ENCODE measurements at regions not wholly inside any gene's neighbourhood (a gene's known extent, or its start where the extent isn't known, plus 50 kb on each side); places are given as distances from the start of the nearest gene placed in this dataset.
"Not testable (repeated sequence)": the region's sequence is repeated elsewhere in the genome, so short reads cannot be mapped to it uniquely, and the experiment has no call there.

- TF ChIP-seq POLR2A (IDR thresholded peaks at IDR 0.05) (no peak), CTCF (IDR thresholded peaks at IDR 0.05) (no peak)
- Histone ChIP-seq H3K27ac (no peak overlapping the region), H3K27me3 (no peaks in the 10 kb centered on the region), H3K4me1 (no peaks in the 10 kb centered on the region), H3K4me3 (no peak overlapping the region), H3K36me3 (no peaks in the 10 kb centered on the region), H3K9me3 (no peaks in the 10 kb centered on the region)
- DNase-seq (no peak), ATAC-seq (peak in 1 of 4 donors; percentile 45)
- 33% methylated on average over 1 of the region's 1 CpG for WGBS (ENCODE audit: insufficient coverage, low coverage, low lambda C conversion rate, missing lambda C conversion rate)
- intact Hi-C loops (cut with DNase I), result no loop called here
Measured at GRCh38 chr12:126982707-126983106, 1284.3 kb upstream of the TMEM132C start.

DNA sequence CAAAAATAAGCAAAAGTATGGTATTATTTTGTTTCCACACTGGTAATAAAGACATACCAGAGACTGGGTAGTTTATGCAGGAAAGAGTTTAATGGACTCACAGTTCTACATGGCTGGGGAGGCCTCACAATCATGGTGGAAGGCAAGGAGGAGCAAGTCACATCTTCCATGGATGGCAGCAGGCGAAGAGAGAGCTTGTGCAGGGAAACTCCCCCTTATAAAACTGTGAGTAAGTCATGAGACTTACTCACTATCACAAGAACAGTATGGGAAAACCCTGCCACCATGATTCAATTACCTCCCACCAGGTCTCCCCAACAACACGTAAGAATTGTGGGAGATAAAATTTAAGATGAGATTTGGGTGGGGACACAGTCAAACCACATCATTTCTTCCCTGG, 1283.2 kb upstream of the TMEM132C start:
- ATAC-seq; intact Hi-C loops (cut with DNase I); H3K27me3 ChIP-seq; H3K4me3 ChIP-seq; DNase-seq; H3K27ac ChIP-seq; H3K4me1 ChIP-seq; H3K36me3 ChIP-seq; H3K9me3 ChIP-seq: not testable (repeated sequence)
- WGBS (ENCODE audit: insufficient coverage, low coverage, low lambda C conversion rate, missing lambda C conversion rate), result 80% methylated on average over 2 of the region's 2 CpGs

GRCh38 chr12:126985663-126986062, 1281.3 kb upstream of the TMEM132C start:
- not testable (repeated sequence) for ATAC-seq

GRCh38 chr12:126989532-126989931, 1277.4 kb upstream of the TMEM132C start:
- DNase-seq (no peak), ATAC-seq (no peak)
- Histone ChIP-seq H3K9me3 (no peaks in the 10 kb centered on the region), H3K36me3 (no peaks in the 10 kb centered on the region), H3K27ac (no peak overlapping the region), H3K27me3 (no peaks in the 10 kb centered on the region), H3K4me3 (no peak overlapping the region), H3K4me1 (no peaks in the 10 kb centered on the region)
- TF ChIP-seq CTCF (IDR thresholded peaks at IDR 0.05) (no peak), POLR2A (IDR thresholded peaks at IDR 0.05) (no peak)
- intact Hi-C loops (cut with DNase I), result no loop called here
- 20% methylated on average over 2 of the region's 2 CpGs for WGBS (ENCODE audit: insufficient coverage, low coverage, low lambda C conversion rate, missing lambda C conversion rate)

More at GRCh38 chr12:126985663-126986062, 1281.3 kb upstream of the TMEM132C start:
- H3K4me3 ChIP-seq; H3K27me3 ChIP-seq; H3K4me1 ChIP-seq; H3K9me3 ChIP-seq; H3K27ac ChIP-seq; DNase-seq; intact Hi-C loops (cut with DNase I); H3K36me3 ChIP-seq: not testable (repeated sequence)

- Histone ChIP-seq H3K4me1 (no peaks in the 10 kb centered on the region), H3K27ac (no peak overlapping the region), H3K4me3 (no peak overlapping the region), H3K36me3 (no peaks in the 10 kb centered on the region), H3K27me3 (no peaks in the 10 kb centered on the region), H3K9me3 (no peaks in the 10 kb centered on the region)
- no peak for DNase-seq
- TF ChIP-seq CTCF (IDR thresholded peaks at IDR 0.05) (no peak), POLR2A (IDR thresholded peaks at IDR 0.05) (no peak)
- intact Hi-C loops (cut with DNase I), result no loop called here
- WGBS (ENCODE audit: insufficient coverage, low coverage, low lambda C conversion rate, missing lambda C conversion rate), result 75% methylated on average over 3 of the region's 9 CpGs
- ATAC-seq, result no peak
Measured at GRCh38 chr12:126993898-126994297, 1273.1 kb upstream of the TMEM132C start.

GRCh38 chr12:126994599-126994998, 1272.4 kb upstream of the TMEM132C start:
- ATAC-seq (no peak), DNase-seq (no peak)
- 45% methylated on average over 3 of the region's 4 CpGs for WGBS (ENCODE audit: insufficient coverage, low coverage, low lambda C conversion rate, missing lambda C conversion rate)
- no peak overlapping the region for H3K27ac ChIP-seq
- intact Hi-C loops (cut with DNase I), result no loop called here
- H3K36me3 ChIP-seq, result no peaks in the 10 kb centered on the region
- no peak for TF ChIP-seq POLR2A (IDR thresholded peaks at IDR 0.05)
- TF ChIP-seq CTCF (IDR thresholded peaks at IDR 0.05), result no peak
- H3K27me3 ChIP-seq, result no peaks in the 10 kb centered on the region
- H3K9me3 ChIP-seq, result no peaks in the 10 kb centered on the region
- H3K4me1 ChIP-seq, result no peaks in the 10 kb centered on the region
- no peak overlapping the region for H3K4me3 ChIP-seq
